IPS-18a (cell line): ENCODE measurements at regions not wholly inside any gene's neighbourhood (a gene's known extent, or its start where the extent isn't known, plus 50 kb on each side); places are given as distances from the start of the nearest gene placed in this dataset.
"Not testable (repeated sequence)": the region's sequence is repeated elsewhere in the genome, so short reads cannot be mapped to it uniquely, and the experiment has no call there.

ENCODE experiments used
- H3K27ac ChIP-seq: one replicate; pipeline ENCODE4 v1.5.1; 2013; ENCODE audit warnings: low read length
- H3K27me3 ChIP-seq: one replicate; pipeline ENCODE4 v1.6.1; 2013; ENCODE audit warnings: mild to moderate bottlenecking, low read length; ENCODE audit not compliant: control insufficient read depth, insufficient read depth
- H3K36me3 ChIP-seq: one replicate; pipeline ENCODE4 v1.6.1; 2013; ENCODE audit warnings: low read depth, low read length; ENCODE audit not compliant: control insufficient read depth
- H3K4me1 ChIP-seq: one replicate; pipeline ENCODE4 v1.6.1; 2013; ENCODE audit warnings: low read depth, low read length; ENCODE audit not compliant: control insufficient read depth
- H3K4me3 ChIP-seq: one replicate; pipeline ENCODE4 v1.5.1; 2013; ENCODE audit warnings: low read length
- H3K9ac ChIP-seq: one replicate; pipeline ENCODE4 v1.6.1; 2013; ENCODE audit warnings: mild to moderate bottlenecking, low read length, moderate library complexity
- H3K9me3 ChIP-seq: one replicate; pipeline ENCODE4 v1.6.1; 2013; ENCODE audit warnings: low read depth, low read length; ENCODE audit not compliant: control insufficient read depth

DNA sequence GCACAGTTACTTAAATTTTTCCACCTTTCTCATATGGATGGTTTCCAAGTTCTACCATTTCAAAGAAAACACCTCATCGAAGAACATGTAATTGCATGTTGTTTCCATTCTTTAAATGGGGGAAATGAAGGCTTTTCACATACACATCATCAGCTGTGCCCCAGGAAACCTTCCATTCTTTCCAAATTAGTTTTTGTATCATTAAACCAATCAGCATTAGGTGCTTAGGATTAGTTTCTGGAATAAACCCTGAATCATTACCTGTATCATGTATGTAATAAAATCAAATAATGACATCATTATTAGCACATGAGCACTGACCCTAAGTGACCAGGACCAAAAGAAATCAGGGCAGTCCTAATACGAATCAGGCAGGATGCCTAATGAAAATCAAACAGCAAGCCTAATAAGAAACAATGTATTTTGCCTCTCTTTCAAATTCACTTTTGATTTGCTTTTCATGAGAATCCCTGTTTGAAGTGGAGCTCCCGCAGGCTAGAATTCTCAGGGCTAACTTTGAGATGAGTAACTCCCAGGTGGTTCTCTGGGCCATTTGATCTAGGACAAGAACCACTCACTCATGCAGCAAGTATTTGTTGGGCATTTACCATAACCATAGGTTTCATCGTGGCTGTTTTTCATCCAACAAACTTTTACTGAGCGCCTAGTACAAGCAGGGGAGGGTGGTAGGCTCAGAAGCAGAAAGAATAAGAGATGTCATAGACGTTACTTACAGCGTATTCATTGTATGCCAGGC is 89.2 kb downstream of the MZT1 start:
- no peaks in the 10 kb centered on the region for H3K36me3 ChIP-seq
- peaks cover 23% of the 10 kb centered on the region for H3K4me1 ChIP-seq
- no peak overlapping the region for H3K4me3 ChIP-seq
- H3K9ac ChIP-seq, result no peak overlapping the region
- H3K9me3 ChIP-seq, result no peaks in the 10 kb centered on the region
- peak overlapping the region; percentile 2 for H3K27ac ChIP-seq
- no peaks in the 10 kb centered on the region for H3K27me3 ChIP-seq

DNA sequence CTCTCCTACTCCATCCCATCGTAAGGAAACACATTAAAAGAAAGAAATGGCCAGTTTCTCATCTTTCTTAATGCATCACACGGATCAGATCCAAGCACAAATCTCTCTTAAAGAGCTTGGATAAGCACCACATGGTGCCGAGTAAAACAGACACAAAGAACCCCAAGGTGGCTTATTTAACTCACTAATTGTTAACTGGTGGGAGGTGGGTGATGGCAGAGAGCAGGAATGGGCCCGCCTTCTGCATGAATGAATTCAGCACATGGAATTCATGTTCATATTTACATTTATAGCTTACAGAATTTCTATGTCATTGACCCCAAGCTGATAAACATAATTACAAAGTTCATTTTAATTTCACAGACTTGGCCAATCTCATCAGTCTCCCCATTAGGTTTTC is 89.9 kb downstream of the MZT1 start:
- Histone ChIP-seq H3K4me1 (peaks cover 23% of the 10 kb centered on the region), H3K27me3 (no peaks in the 10 kb centered on the region), H3K36me3 (no peaks in the 10 kb centered on the region), H3K27ac (no peak overlapping the region), H3K9ac (no peak overlapping the region), H3K4me3 (no peak overlapping the region), H3K9me3 (no peaks in the 10 kb centered on the region)

DNA sequence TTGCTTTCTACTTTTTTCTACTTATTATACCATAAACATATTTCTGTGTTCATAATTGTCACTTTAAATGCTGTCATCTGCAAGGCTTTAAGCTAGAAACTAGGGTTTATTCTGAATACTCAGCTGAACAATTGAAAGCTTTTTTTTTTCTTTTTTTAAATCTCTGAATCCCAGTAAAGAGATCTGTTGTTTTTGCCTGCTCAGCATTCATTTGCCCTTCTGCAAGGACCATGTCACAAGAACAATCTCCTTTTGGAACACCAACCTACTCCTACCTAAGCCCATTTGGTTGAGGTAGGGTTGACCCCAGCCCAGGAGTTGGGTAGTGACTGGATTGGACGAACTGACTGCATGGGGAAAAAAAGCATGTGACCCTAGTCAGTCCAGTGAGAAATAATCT is 92.6 kb downstream of the MZT1 start:
- Histone ChIP-seq H3K36me3 (no peaks in the 10 kb centered on the region), H3K9me3 (no peaks in the 10 kb centered on the region), H3K27ac (no peak overlapping the region), H3K27me3 (no peaks in the 10 kb centered on the region), H3K4me3 (no peak overlapping the region), H3K4me1 (peaks cover 23% of the 10 kb centered on the region), H3K9ac (no peak overlapping the region)

DNA sequence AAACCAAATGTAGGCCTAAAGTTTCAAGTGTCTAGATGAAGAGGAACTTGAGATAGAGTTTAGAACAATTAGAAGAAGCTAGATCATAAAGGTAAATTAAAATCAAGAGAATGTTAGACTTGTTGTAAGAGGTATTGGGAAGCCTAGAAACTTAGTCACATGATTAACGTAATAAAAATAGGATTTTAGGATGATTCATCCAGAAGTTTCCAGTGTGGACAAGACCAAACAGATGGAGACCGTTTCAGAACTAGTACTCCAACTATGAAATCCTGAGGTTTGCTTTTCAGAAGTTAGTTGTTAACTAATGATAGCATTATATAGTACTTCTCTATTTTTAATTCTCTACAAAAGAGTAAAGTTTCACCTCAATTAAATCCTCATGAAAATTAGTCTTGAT is 104.9 kb downstream of the MZT1 start:
- Histone ChIP-seq H3K9me3 (no peaks in the 10 kb centered on the region), H3K4me1 (peaks cover 8% of the 10 kb centered on the region), H3K36me3 (no peaks in the 10 kb centered on the region), H3K9ac (no peak overlapping the region), H3K4me3 (no peak overlapping the region), H3K27me3 (no peaks in the 10 kb centered on the region), H3K27ac (no peak overlapping the region)

DNA sequence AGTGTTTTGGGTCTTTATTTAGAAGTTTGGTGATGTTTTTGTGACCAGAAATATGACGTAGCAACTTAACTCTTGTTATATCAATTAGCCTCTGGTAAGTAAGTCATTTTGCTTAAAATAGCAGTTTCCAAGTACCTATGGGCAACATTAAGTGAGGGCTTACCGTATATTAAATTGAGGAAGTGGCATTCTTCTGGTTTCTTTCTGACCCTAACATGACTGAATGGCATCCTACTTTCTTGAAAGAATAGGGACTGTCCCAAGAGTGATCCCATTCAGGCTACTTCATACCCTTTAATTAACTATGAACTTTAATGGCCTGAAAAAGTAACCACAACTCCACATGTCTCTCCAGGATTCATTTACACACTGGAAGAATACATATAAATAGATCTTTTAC is 106.6 kb downstream of the MZT1 start:
- Histone ChIP-seq H3K4me1 (peaks cover 8% of the 10 kb centered on the region), H3K27ac (no peak overlapping the region), H3K9me3 (no peaks in the 10 kb centered on the region), H3K9ac (no peak overlapping the region), H3K4me3 (no peak overlapping the region), H3K27me3 (no peaks in the 10 kb centered on the region), H3K36me3 (no peaks in the 10 kb centered on the region)

DNA sequence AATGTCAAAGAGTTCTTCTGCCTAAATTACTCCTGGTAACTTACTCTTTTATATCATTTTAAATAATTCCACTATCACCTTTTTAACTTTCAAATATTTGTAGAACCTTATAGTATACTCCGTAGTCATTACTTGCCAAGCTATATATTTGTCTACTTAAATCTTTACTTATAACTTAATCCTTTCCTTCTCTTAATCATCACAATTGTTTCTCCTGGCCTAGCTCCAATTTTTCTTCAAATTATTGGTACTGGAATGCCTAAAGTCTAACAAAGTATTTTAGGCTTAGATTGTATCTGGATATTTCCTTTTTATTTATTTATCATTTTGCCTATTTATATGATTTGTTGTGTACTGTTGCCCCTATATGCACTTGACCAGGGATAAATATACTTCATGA is 109.5 kb downstream of the MZT1 start:
- Histone ChIP-seq H3K9me3 (no peaks in the 10 kb centered on the region), H3K4me3 (no peak overlapping the region), H3K4me1 (peaks cover 8% of the 10 kb centered on the region), H3K9ac (no peak overlapping the region), H3K27ac (no peak overlapping the region), H3K36me3 (no peaks in the 10 kb centered on the region), H3K27me3 (no peaks in the 10 kb centered on the region)

DNA sequence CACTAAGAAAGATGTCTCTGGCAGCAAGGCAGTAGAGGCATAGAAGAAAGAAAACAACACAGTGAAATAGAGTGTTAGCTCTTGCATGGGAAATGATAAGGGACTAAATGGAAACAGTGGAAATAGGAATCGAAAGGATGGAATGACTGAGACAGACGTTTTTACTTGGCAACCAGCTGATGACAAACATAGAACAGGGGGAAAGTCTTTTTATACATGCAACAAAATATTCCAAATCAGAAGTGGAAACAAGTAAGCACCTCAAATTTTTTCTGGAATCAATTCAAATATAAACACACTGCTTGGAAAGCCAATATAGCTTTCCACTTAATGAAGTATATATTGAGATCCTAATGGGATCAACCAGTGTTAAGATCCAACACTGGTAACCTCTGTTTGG is 110.2 kb downstream of the MZT1 start:
- H3K27me3 ChIP-seq, result no peaks in the 10 kb centered on the region
- H3K4me3 ChIP-seq, result no peak overlapping the region
- no peak overlapping the region for H3K27ac ChIP-seq
- no peaks in the 10 kb centered on the region for H3K36me3 ChIP-seq
- H3K4me1 ChIP-seq, result peaks cover 8% of the 10 kb centered on the region
- H3K9me3 ChIP-seq, result no peaks in the 10 kb centered on the region
- H3K9ac ChIP-seq, result no peak overlapping the region

DNA sequence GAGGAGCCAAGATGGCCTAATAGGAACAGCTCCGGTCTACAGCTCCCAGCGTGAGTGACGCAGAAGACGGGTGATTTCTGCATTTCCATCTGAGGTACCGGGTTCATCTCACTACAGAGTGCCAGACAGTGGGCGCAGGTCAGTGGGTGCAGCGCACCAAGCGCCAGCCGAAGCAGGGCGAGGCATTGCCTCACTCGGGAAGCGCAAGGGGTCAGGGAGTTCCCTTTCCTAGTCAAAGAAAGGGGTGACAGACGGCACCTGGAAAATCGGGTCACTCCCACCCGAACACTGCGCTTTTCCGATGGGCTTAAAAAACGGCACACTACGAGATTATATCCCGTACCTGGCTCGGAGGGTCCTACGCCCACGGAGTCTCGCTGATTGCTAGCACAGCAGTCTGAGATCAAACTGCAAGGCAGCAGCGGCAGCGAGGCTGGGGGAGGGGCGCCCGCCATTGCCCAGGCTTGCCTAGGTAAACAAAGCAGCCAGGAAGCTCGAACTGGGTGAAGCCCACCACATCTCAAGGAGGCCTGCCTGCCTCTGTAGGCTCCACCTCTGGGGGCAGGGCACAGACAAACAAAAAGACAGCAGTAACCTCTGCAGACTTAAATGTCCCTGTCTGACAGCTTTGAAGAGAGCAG is 117.1 kb downstream of the MZT1 start:
- not testable (repeated sequence) for H3K4me1 ChIP-seq, H3K9me3 ChIP-seq, H3K4me3 ChIP-seq, H3K27ac ChIP-seq, H3K27me3 ChIP-seq, H3K9ac ChIP-seq, H3K36me3 ChIP-seq

DNA sequence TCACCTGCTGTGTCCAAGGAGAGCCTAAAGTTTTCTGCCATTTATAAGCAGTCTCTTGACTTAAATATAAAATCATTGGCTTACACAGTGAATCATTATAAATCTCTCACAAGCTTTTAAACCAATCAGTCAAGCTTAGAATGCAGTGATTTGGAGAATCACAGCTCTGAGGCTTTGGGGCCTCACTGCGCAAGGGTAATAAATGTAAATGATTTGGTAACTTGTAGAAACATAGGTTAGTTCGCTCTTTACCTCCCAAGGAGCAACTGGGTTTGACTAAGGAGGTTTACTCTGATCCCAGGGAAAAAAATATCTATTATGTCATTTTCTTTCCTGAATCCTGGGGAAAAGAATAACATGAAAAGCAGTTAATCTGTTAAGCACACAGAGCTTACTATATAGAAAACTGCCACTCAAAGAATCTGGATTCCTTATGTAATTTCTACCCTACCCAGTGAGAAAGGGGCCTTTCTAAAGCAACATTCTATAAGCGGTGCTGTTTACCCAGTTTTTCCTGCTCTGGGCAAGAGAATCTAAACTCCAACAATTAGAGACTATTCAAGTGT is 128.2 kb downstream of the MZT1 start:
- no peak overlapping the region for H3K4me3 ChIP-seq
- no peak overlapping the region for H3K9ac ChIP-seq
- no peaks in the 10 kb centered on the region for H3K9me3 ChIP-seq
- H3K36me3 ChIP-seq, result no peaks in the 10 kb centered on the region
- no peaks in the 10 kb centered on the region for H3K27me3 ChIP-seq
- no peak overlapping the region for H3K27ac ChIP-seq
- H3K4me1 ChIP-seq, result no peaks in the 10 kb centered on the region

DNA sequence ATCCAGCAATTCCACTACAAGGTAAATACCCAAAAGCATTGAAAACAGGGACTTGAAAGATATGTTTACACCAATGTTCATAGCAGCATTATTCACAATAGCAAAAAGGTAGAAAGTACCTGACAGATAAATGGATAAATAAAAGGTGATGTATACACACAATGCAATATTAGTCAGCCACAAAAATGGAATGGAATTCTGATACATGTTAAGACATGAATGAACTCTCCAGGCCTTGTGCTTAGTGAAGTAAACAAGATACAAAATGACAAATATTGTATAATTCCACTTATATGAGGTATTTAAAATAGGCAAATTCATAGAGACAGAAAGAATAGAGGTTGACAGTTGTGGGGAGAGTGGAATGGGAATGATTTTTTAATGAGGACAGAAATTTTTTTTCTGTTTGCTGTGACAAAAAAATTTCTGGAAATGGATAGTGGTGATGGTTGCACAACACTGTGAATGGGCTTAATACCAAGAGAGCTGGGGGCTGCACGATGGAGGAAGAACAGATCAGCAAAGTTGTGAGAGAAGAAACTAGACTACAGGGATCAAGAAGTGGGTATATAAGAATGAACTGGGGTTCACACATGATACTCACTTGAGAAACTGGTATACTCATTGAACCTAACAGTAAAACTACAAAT is 137.2 kb downstream of the MZT1 start:
- Histone ChIP-seq H3K4me3 (no peak overlapping the region), H3K9me3 (no peaks in the 10 kb centered on the region), H3K27ac (no peak overlapping the region), H3K9ac (no peak overlapping the region), H3K27me3 (no peaks in the 10 kb centered on the region), H3K36me3 (no peaks in the 10 kb centered on the region), H3K4me1 (no peaks in the 10 kb centered on the region)

DNA sequence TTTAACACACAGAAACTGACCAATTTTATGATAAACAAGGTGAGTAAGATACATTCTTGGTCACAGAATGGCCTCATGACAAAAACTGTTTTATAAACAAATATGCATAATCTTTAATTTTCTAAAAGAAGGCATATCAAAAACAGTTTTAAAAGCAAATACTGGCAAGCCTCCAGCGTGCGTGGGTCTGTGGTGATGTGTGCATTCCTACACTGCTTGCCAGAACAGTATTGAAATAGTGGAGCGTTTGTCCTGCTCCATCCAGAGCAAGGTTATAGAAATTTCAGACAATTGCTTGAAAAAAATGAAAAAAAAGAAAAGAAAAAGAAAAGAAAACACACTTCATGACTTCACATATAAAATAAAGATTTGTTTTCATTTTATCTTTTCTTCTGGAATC is 140.9 kb downstream of the MZT1 start:
- Histone ChIP-seq H3K4me3 (no peak overlapping the region), H3K27ac (no peak overlapping the region), H3K9ac (no peak overlapping the region), H3K36me3 (no peaks in the 10 kb centered on the region), H3K9me3 (no peaks in the 10 kb centered on the region), H3K4me1 (no peaks in the 10 kb centered on the region), H3K27me3 (no peaks in the 10 kb centered on the region)
